Keratinocyte (primary cell): ENCODE measurements at regions not wholly inside any gene's neighbourhood (a gene's known extent, or its start where the extent isn't known, plus 50 kb on each side); places are given as distances from the start of the nearest gene placed in this dataset.

ENCODE experiments used
- CTCF ChIP-seq, 3 experiments: IDR thresholded peaks in 1 of 3; conservative IDR thresholded peaks in 1 of 3; optimal IDR thresholded peaks in 1 of 3; 2 replicates in 2 of 3; 3 replicates in 1 of 3; pipeline versions ENCODE3 to v1.5.1; 2011; ENCODE audit warnings: low read length in 3 of 3, mild to moderate bottlenecking in 3 of 3, moderate library complexity in 2 of 3, control low read depth in 1 of 3, inconsistent platforms in 1 of 3; ENCODE audit not compliant: insufficient read depth in 2 of 3; ENCODE audit errors: extremely low read depth in 1 of 3
- EZH2 ChIP-seq: IDR thresholded peaks from one replicate; pipeline ENCODE4 v1.6.1; 2012; ENCODE audit warnings: inconsistent platforms, mild to moderate bottlenecking, low read length, moderate library complexity

GRCh38 chrX:57752866-57753265, 72.8 kb upstream of the NLRP2B start:
- TF ChIP-seq EZH2 (no peak), CTCF (optimal IDR thresholded peaks at IDR 0.05 in 1 of 3, IDR thresholded peaks at IDR 0.05 in 1 of 3, conservative IDR thresholded peaks at IDR 0.05 in 1 of 3; ENCODE audit: extremely low read depth in 1 of 3, insufficient read depth in 2 of 3, low read length in 3 of 3) (peak in 1 of 3 experiments; percentile 8)
